HG03045 (cell line): ENCODE measurements at regions not wholly inside any gene's neighbourhood (a gene's known extent, or its start where the extent isn't known, plus 50 kb on each side); places are given as distances from the start of the nearest gene placed in this dataset.

ENCODE experiments used
- ATAC-seq: cut with Tn5 transposase; IDR thresholded peaks from one replicate; pipeline ENCODE4 v1.9.1; 2021; ENCODE audit warnings: mild to moderate bottlenecking, moderate library complexity; ENCODE audit not compliant: unreplicated experiment

- no peak for ATAC-seq
Measured at GRCh38 chr10:130578532-130579289, 442.5 kb downstream of the GLRX3 start.

- ATAC-seq: no peak
Measured at GRCh38 chr10:130579913-130580312, 443.7 kb downstream of the GLRX3 start.

DNA sequence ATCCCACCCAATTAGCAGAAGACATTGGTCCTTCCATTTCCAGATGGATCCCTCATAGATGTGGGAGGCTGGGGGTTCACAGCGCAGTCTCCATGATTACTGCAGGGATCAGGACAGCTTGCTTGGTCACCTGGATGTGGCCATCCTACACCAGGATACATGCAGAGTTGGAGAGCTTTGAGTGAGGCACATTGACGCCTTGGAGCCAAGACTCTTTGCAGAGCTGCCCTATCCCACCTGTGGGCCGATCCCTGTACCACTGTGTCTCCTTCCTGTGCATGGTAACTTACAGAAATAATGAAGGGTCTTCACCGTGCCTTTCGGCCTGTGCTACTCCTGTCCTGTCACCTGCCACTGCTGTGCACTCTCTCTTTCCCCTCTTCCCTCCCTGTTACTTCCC lies 444.8 kb downstream of the GLRX3 start:
- no peak for ATAC-seq

DNA sequence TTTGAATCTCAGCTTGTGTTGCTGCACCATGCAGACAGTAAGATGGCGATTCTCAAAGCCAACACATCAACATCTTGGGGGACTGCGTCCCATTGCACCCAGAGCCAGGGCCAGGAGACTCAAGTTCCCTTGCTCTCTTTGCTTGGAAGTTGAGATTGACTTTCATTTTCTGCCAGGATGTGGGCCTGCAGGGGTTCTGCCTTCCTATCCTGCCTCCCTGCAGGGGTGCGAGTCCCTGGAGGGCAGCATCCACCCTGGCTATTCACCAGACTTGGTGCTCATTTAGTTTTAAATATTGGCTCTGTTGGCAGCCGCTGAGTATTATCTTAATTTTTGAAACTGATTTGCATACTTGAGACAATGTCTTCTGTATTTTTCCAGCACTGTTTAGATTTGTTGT lies 451.5 kb downstream of the GLRX3 start:
- no peak for ATAC-seq

GRCh38 chr10:130606001-130606405 lies 469.8 kb downstream of the GLRX3 start:
- ATAC-seq: no peak

DNA sequence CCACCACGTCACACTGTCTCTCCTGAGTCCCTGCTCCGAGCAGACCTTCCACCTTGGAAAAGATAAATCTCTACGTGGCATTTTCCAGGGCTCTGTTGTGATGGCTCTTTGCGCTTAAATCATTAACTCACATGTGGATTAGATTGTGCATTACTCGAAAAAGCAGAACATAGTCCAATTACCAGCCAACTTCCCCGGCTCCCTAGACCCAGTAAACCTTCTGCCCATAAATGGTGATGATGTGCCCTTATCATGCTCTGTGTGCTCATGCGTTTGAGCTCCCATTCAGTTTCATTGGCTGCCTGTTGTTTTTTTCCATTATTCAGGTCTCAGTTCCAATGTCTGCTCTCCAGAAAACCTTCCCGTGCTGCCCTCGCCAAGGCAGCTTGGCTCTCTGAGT lies 471.2 kb downstream of the GLRX3 start:
- no peak for ATAC-seq

DNA sequence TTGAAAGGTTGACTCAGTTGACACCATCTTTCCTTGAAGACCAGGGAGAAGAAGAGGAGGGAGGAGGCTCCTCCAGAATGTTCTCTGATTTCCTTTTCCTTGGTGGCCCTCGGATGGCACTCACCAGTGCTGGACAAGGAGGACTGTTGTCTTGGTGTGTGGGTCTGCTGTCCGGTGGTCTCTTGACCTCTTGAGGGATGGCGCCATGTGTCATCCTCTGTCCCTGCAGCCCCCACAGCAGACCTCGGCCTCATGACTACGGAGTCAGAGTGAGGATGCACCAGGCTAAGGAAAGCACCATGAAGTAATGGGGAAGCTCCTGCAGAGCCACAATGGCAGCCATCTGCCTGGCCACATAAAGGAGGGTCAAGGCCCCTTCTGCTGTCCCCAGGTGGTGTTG lies 475.0 kb downstream of the GLRX3 start:
- ATAC-seq: no peak

- ATAC-seq: no peak
Measured at GRCh38 chr10:130615457-130615856, 479.3 kb downstream of the GLRX3 start.

- ATAC-seq: no peak
Measured at GRCh38 chr10:130617985-130618384, 481.8 kb downstream of the GLRX3 start.

GRCh38 chr10:130618647-130619046 lies 482.5 kb downstream of the GLRX3 start:
- ATAC-seq: no peak

DNA sequence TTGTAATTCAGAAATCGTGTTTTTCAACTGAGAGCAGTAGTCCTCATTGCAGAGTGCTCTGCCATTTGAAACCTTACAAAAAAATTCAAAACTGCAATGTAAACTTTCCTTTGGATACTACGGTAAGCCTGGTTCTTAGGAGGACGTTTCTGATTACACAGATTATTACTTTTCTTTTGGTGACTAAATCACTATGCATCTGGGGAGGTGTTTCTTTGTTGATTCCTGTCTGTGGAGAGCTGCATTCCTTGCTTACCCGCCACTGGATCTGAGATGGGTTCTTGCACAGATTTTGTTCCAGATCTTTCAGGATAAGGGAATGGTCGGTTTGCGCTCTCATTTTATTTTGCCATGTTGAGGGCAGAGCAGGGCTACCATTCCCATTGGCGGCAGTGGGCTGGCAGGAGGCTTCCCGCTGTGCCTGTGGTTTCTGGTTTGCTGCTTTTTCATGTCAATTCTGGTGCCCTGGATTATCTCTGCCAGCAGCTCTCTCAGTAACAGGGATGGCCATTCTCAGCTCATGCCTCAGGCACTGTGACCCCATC lies 485.1 kb downstream of the GLRX3 start:
- no peak for ATAC-seq

DNA sequence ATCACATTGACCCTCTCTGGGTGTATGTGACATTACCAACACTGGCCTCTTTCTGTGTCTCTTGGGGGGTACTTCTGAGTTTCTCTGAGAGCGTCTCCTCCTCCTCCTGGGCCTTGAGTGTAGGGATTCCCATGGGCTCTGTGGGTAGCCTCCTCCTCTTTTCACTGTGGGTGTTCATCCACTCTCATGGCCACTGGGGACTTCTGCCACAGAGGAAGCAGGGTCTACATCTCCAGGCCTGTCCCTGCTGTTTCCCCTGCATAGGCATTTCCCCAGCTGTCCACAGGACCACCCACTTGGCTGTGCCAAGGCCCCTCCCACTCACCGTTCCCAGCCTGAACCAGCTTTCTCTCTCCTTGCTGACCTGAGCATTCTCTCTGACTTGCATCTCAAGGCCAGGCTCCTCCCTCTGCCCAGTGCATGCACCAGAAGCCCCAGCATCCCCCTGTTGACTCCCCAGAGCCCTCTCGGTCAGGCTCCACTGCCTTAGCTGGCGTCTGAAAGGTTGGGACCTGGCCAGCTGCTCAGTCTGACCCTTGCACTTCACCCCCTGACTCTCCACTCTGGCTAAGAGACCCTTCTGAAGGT lies 487.6 kb downstream of the GLRX3 start:
- no peak for ATAC-seq

DNA sequence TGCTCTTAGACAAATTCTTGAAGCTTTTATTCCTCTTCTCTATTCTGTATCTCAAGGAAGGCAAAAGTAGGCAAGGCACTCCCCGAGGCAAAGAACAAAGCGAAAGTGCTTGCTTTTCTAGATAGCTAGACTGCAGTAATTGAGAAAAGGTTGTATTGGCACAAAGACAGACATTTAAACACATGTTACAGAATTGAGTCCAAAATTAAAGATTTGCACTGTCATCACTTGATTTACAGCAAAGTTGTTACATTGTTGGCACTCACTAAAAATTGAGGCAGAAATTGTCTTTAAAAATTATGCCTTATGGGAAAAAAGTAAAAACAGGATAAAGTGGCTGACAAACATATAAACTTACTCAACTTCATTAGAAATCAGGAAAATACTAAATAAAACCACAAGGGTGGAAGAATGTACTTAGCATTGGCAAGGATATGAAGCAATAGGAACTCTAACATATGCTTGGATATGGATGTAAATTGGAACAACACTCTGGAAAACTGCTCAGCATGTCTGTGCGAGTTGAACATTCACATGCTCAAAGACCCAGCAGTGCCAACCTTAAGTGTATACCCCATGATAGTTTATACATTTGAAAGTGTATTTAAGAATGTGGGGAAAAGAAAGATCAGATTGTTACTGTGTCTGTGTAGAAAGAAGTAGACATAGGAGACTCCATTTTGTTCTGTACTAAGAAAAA lies 491.3 kb downstream of the GLRX3 start:
- ATAC-seq: no peak

DNA sequence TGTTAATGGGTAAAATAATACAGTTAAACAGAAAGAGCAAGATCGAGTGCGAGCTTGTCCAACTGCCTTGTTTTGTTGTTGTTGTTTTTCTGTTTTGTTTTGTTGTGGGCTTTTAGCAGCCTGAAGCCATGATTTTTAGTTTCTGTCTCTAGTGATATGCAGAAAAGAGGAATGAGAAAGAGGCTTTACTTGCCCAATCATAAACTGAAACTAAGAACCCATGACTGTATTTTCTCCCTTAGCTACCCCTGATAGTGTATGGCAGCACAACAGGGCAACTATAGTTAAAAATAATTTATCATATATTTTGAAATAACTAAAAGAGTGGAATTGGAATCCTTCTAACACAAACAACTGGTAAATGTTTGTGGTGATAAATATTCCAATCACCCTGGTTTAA lies 493.9 kb downstream of the GLRX3 start:
- no peak for ATAC-seq

DNA sequence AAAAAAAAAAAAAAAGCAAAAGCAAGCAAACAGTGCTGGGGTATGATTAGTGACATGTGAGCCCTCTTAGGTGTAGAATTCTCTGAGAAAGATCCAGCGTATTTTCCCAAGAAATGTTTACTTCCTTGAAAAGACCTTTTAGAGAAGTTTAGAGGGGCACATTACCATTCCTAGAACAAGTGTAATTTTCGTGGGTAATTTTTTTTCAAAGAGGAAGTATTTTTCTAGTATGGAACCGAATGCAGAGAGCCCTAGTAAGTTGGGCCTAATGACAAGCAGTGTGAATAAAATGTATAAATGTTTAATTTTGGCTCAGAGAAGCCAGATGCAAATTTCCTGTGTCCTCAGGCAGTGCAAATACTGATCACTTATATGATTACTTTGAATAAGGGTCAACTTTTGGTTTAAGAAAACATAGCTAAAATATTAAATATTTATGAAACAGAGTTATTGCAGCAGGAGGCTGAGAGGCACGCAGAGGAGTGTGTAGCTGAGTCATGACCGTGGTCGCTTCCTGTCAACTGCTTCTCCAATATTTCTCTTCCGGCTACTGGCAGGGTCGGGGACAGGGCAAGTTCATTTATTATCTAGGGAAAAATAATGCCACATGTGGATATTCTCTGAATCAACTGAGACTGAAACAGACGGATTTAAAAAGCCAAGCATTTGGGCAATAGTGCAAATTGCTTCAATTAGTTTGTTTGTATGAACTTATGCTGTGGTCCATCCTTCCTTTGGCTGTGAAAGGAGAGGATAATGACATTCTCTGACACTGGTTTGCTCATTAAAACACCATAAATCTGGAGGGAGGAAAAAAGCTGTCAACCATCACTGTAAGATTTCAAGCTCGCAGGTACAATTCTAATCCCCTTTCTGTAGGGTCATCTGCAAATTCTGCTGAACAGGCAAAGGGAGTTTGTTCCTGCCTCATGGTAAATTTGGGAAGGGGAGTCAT lies 495.2 kb downstream of the GLRX3 start:
- no peak for ATAC-seq

- ATAC-seq: no peak
Measured at GRCh38 chr10:130634816-130635215, 498.6 kb downstream of the GLRX3 start.

DNA sequence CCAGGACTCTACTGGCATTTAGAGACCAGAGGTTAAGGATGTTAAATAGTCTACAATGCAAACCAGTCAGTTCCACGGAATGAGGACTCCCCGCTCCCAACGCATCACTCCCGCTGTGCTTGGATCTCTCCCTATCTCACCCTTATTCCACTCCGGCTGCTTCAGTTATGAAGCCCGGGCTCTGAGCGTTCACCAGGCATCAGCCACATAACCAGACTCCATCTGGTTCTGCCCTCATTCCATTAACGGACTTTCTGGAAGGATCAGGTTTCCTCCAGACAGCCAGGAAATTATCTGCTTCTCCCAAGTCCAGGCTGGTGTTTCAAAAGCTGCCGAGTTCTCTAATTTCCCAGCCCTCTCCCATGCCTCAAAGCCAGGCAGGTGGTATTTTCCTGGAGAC lies 499.3 kb downstream of the GLRX3 start:
- ATAC-seq: no peak

DNA sequence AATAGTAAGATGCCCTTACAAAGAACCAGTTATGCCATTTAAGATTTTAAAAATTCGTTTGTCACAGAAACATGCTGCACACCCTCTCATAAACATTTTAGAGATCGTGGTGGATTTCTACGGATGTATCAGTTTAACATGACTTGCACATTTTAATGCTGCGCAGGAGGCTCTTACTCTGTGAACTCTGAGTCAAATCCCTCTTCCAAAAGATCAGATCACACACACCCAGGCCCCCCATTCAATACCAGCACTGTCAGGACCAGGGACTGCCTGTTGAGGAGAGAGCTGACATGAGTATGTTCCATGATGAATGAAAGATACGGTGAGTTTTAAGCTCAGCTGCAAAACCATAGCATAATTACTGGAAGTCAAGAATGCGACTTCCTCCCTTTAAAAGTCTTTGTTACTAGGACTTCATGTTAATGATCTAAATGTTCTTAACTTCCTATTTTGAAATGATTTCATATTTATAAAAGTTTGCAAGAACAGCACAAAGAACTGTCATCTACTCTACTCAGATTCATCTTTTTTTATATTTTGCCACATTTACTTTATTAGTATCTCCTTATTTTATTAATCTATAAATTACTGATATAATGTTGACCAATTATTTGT lies 500.2 kb downstream of the GLRX3 start:
- ATAC-seq: no peak

- no peak for ATAC-seq
Measured at GRCh38 chr10:130637089-130637676, 501.0 kb downstream of the GLRX3 start.

- ATAC-seq: no peak
Measured at GRCh38 chr10:130638991-130639390, 502.8 kb downstream of the GLRX3 start.
